ENCODE measurements at regions not wholly inside any gene's neighbourhood (a gene's known extent, or its start where the extent isn't known, plus 50 kb on each side); places are given as distances from the start of the nearest gene placed in this dataset.
A peak's percentile ranks its signal among the peaks of the same experiment; 100 is the strongest.

- no peak overlapping the region for H3K4me3 ChIP-seq (ENCODE audit: low read depth, low read length)
- in situ Hi-C loops (cut with HindIII; ENCODE audit: low sequenced_read_pairs) = no loop called here
- no peak for TF ChIP-seq CTCF (IDR thresholded peaks at IDR 0.05; ENCODE audit: low read depth, low read length)
- DNase-seq (ENCODE audit: low read depth, low spot score) = no peak
Observed at GRCh38 chr1:38133304-38133703, 86.7 kb upstream of the POU3F1 start.

- DNase-seq (ENCODE audit: low read depth, low spot score) = peak; percentile 5
- in situ Hi-C loops (cut with HindIII; ENCODE audit: low sequenced_read_pairs) = no loop called here
- no peak for TF ChIP-seq CTCF (IDR thresholded peaks at IDR 0.05; ENCODE audit: low read depth, low read length)
- H3K4me3 ChIP-seq (ENCODE audit: low read depth, low read length) = no peak overlapping the region
Observed at GRCh38 chr1:38132681-38133080, 86.1 kb upstream of the POU3F1 start.

- no peak for TF ChIP-seq CTCF (IDR thresholded peaks at IDR 0.05; ENCODE audit: low read depth, low read length)
- DNase-seq (ENCODE audit: low read depth, low spot score) = no peak
- in situ Hi-C loops (cut with HindIII; ENCODE audit: low sequenced_read_pairs) = no loop called here
- no peak overlapping the region for H3K4me3 ChIP-seq (ENCODE audit: low read depth, low read length)
Observed at GRCh38 chr1:38131024-38131585, 84.5 kb upstream of the POU3F1 start.

- H3K4me3 ChIP-seq (ENCODE audit: low read depth, low read length) = no peak overlapping the region
- no peak for DNase-seq (ENCODE audit: low read depth, low spot score)
- in situ Hi-C loops (cut with HindIII; ENCODE audit: low sequenced_read_pairs) = no loop called here
- TF ChIP-seq CTCF (IDR thresholded peaks at IDR 0.05; ENCODE audit: low read depth, low read length) = no peak
Observed at GRCh38 chr1:38129971-38130370, 83.4 kb upstream of the POU3F1 start.

GRCh38 chr1:38129473-38129872, 82.9 kb upstream of the POU3F1 start:
- in situ Hi-C loops (cut with HindIII; ENCODE audit: low sequenced_read_pairs) = no loop called here
- DNase-seq (ENCODE audit: low read depth, low spot score) = no peak
- H3K4me3 ChIP-seq (ENCODE audit: low read depth, low read length) = no peak overlapping the region
- peak; percentile 30 for TF ChIP-seq CTCF (IDR thresholded peaks at IDR 0.05; ENCODE audit: low read depth, low read length)

- TF ChIP-seq CTCF (IDR thresholded peaks at IDR 0.05; ENCODE audit: low read depth, low read length) = no peak
- in situ Hi-C loops (cut with HindIII; ENCODE audit: low sequenced_read_pairs) = no loop called here
- DNase-seq (ENCODE audit: low read depth, low spot score) = no peak
- no peak overlapping the region for H3K4me3 ChIP-seq (ENCODE audit: low read depth, low read length)
Observed at GRCh38 chr1:38128926-38129453, 82.4 kb upstream of the POU3F1 start.

Measured in astrocyte of the spinal cord (primary cell).